GM12873 (cell line): ENCODE measurements at regions not wholly inside any gene's neighbourhood (a gene's known extent, or its start where the extent isn't known, plus 50 kb on each side); places are given as distances from the start of the nearest gene placed in this dataset.
A peak's percentile ranks its signal among the peaks of the same experiment; 100 is the strongest.

Experiments
- CTCF ChIP-seq: IDR thresholded peaks from 2 replicates; pipeline ENCODE4 v1.5.1; 2012; ENCODE audit warnings: low read depth, mild to moderate bottlenecking, moderate library complexity, low read length, control low read depth; ENCODE audit not compliant: insufficient read depth; ENCODE audit errors: missing control alignments

- peak; percentile 74 for TF ChIP-seq CTCF
Observed at GRCh38 chr11:135075740-135076139, 663.7 kb upstream of the B3GAT1 start.

- peak; percentile 22 for TF ChIP-seq CTCF
Observed at GRCh38 chr11:135074397-135074998, 662.5 kb upstream of the B3GAT1 start.

- TF ChIP-seq CTCF = no peak
Observed at GRCh38 chr11:135073870-135074269, 661.8 kb upstream of the B3GAT1 start.

GRCh38 chr11:135073381-135073780, 661.3 kb upstream of the B3GAT1 start:
- no peak for TF ChIP-seq CTCF

- no peak for TF ChIP-seq CTCF
Observed at GRCh38 chr11:135069890-135070289, 657.8 kb upstream of the B3GAT1 start.

GRCh38 chr11:135069063-135069462, 657.0 kb upstream of the B3GAT1 start:
- no peak for TF ChIP-seq CTCF

- TF ChIP-seq CTCF = no peak
Observed at GRCh38 chr11:135062994-135063393, 651.0 kb upstream of the B3GAT1 start.
